DMS79 treated with DMSO at 0.1 percent for 48 hours (cell line): ENCODE measurements at regions not wholly inside any gene's neighbourhood (a gene's known extent, or its start where the extent isn't known, plus 50 kb on each side); places are given as distances from the start of the nearest gene placed in this dataset.
A peak's percentile ranks its signal among the peaks of the same experiment; 100 is the strongest.
"Not testable (repeated sequence)": the region's sequence is repeated elsewhere in the genome, so short reads cannot be mapped to it uniquely, and the experiment has no call there.

ENCODE experiments used
- DNase-seq: peaks from one replicate; lab custom pipeline; 2025; lab: John Stamatoyannopoulos, UW

- no peak for DNase-seq
These were observed 502.6 kb downstream of the ADRA2A start for GRCh38 chr10:111579473-111579872.

DNA sequence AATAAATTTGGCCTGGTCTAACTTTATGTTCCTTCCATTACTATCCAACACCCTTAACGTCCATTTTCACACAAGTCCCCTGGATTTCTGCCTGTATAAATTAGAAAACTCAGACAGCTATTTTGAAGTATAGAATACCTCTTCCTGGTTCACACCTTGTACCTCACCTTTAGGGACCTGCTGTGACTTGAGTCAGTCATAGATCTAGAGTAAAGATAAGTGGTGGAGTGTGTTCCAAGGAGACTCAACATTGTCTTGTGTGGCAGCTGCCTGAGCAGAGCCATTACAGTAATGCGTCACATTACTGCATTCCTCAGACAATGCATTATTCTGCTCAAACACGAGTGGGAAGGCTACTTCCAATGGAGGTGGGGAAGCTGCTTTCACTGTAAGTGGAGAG, 513.9 kb downstream of the ADRA2A start:
- no peak for DNase-seq

DNA sequence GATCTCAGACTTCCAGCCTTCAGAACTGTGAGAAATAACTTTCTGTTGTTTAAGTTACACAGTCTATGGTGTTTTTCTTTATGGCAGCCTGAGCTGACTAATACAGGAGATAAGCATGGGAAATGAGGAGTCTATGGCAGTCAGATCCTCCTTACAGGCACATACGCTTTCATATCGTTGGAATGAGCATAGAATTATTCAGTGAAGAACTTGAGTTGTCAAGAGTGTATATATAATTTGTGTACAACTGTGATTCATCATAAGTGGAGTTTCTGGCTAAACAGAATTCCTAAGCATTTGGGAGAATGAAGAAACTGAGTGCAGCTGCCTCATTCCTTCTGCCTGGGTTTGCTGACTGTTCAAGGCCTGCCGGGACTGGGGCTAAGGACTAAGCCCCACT, 516.7 kb downstream of the ADRA2A start:
- DNase-seq, result no peak

DNA sequence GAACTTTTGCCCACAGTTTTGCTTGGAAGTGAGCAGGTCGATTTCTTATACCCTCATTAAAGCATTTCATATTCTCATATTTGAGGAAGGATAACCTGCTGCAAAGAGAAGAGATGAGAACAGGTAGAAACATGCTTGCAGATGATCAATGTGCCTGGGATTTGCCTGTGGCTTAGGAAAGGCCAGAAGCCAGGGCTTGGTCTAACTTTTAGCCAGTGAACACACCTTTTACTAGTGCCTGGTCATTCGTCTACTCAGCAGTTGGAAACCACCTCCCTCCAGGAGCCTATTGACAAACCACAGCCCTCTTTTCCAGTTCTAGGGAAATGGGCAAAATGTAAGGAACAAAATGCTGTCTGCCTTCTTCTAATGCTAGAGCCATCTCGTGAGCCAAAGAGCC, 518.3 kb downstream of the ADRA2A start:
- DNase-seq, result no peak

GRCh38 chr10:111598433-111599059, 521.7 kb downstream of the ADRA2A start:
- peak; percentile 13 for DNase-seq

- no peak for DNase-seq
These were observed 523.1 kb downstream of the ADRA2A start for GRCh38 chr10:111599943-111600342.

GRCh38 chr10:111600772-111601171, 523.9 kb downstream of the ADRA2A start:
- DNase-seq, result no peak

GRCh38 chr10:111612273-111612672, 535.4 kb downstream of the ADRA2A start:
- DNase-seq, result no peak

GRCh38 chr10:111634191-111634590, 549.4 kb downstream of the GPAM start:
- DNase-seq, result no peak

DNA sequence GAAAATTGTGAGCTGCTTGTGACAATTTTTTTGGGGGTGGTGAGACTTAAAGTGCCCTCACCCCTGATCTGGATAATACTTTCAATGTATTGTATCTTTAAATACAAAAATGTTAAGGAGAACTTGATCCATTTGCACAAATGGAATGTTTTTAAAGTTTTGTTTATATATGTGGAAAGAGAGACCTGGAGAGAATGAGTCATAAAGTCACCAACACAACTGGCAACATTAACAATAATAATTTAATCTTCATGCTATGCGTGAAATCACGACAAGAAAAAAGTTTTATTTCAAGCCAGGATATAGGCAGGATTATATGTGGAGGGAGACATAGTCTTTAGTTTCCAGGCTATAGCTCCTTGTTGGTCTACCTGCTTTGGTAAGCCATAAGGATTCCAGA, 537.5 kb downstream of the GPAM start:
- no peak for DNase-seq

- no peak for DNase-seq
These were observed 535.5 kb downstream of the GPAM start for GRCh38 chr10:111648046-111648445.

GRCh38 chr10:111649080-111649479, 534.5 kb downstream of the GPAM start:
- not testable (repeated sequence) for DNase-seq

GRCh38 chr10:111650088-111650487, 533.5 kb downstream of the GPAM start:
- no peak for DNase-seq

DNA sequence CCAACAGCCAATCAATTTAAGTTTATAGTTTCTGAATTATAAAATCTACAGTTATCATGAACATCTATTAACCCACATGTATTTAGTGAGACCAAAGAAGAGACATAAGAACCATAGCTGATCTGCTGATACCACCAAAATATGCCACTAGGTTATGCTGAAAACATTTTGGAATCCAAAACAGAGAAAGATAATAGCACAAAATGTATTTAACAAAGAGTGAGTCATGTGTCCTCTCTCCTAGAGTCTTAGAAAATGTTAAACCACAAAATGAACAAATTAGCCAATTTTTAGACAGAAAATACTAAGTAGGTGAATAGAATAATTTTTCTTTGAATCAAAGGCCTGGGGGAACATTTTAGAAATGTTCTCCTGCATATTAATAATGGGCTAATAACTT, 527.5 kb downstream of the GPAM start:
- no peak for DNase-seq

DNA sequence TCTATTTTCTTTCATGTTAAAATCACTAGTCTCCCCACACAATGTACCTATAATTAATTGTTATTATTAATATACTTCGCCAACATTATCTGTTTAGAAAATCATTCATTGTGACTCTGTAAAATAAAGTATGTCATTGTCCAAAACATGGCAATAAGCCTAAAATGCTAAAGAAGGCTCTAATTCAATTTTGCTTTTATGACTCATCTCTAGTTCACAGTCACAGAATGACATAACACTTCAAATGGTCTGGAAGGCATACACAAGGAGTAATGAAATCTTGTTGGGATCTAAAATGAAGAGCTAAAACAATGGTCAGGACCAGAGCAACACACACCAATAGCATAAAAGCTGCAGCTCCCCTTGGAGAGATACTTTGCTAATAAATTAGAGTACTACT, 505.8 kb downstream of the GPAM start:
- no peak for DNase-seq

DNA sequence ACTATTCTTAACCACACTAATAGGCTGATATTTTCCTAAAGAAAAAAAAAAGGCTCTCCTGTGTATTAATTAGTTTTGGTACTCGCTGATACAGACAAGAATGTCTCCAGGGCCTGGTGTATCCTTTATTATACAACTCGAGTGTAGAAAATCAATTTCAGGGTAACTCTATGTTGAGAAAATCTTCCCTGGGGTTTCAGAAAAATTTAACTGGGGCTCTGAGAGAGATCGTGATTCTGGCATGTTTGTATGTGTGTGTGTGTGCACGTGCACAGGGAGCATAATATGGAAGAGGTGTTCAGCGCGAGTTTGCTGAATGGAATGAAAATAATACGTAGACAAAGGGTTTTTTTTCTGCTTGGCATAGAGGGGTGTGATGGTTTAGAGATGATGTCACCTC, 496.8 kb downstream of the GPAM start:
- DNase-seq, result no peak

DNA sequence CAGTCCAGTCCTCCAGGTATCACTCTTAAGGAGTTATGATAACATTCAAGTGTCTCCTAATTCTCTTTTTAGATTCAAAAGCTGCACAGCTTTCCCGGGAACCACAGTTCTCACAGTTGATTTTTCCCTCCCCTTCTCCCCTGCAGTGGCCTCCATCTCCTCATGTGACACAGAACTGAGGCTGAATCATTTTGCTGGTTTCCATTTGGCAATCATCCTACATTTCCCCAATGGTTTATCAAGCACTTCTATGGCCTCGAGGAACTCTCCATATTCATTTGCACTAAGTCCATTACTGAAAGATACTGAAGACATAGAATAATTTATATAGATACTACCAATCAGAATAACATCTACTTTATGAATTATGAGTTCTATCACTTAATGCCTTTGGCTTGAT, 484.9 kb downstream of the GPAM start:
- no peak for DNase-seq

GRCh38 chr10:111703986-111704385, 479.6 kb downstream of the GPAM start:
- DNase-seq, result no peak

GRCh38 chr10:111705021-111705420, 478.5 kb downstream of the GPAM start:
- no peak for DNase-seq

DNA sequence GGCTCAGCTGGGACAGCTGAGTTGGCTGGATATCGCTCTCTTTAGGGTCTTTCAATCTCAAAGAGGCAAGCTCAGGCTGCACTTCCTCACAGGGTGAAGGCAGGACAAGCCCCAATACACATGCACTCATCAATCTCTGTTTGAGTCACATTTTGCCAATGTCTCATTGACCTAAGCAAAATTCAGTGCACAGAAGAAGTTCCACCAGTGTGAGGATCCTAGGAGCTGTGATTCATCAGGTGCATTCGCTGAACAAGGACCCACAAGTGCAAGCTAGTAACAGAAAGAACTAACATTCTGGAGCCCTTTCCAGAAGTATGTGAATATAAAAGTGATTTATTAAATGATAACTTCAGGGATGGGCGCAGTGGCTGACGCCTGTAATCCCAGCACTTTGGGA, 477.2 kb downstream of the GPAM start:
- DNase-seq, result no peak

GRCh38 chr10:111707076-111707475, 476.5 kb downstream of the GPAM start:
- DNase-seq, result no peak

GRCh38 chr10:111709603-111710002, 474.0 kb downstream of the GPAM start:
- DNase-seq, result no peak

DNA sequence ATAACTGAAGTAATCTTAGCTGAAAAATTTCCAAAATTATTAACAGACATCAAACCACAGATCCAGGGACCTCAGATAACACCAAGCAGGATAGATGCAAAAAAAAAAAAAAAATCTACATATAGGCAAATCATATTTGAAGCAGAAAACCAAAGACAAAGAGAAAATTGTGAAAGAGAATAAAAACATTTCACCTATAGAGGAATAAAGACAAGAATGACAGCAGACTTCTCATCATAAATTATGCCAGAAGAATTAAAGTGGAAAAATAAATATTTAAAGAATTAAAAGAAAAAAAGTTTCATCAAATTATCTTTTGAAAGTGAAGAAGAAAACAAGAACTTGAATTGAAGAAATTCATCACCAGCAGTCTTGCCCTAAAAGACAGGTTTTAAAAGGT, 467.5 kb downstream of the GPAM start:
- DNase-seq, result no peak

- DNase-seq, result no peak
These were observed 459.4 kb downstream of the GPAM start for GRCh38 chr10:111724121-111724520.

DNA sequence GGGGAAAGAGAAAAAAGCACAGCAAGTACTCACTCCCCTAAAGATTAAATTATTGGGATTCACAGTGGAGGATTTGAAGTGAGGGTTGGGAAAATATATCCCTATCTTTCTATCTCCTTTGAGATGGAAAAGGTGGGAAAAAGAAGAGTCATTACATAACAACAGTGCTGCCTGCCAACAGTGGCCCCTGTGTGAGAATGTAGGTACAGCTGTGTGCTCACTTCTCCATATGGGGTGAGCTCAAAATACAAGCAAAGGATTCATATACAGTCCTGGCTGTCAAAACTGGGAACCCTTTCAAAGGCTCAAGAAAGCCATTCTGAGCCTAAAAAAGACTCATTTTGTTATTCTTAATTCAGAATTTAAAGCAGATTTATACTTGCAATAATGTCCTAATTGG, 458.5 kb downstream of the GPAM start:
- DNase-seq, result no peak
